GM12891 (cell line): ENCODE measurements at regions not wholly inside any gene's neighbourhood (a gene's known extent, or its start where the extent isn't known, plus 50 kb on each side); places are given as distances from the start of the nearest gene placed in this dataset.
A peak's percentile ranks its signal among the peaks of the same experiment; 100 is the strongest.

ENCODE experiments used
- DNase-seq: peaks from one replicate; pipeline ENCODE4 v3.0.0; 2011; ENCODE audit warnings: low spot score; ENCODE audit not compliant: insufficient read length
- FAIRE-seq: peaks from 2 replicates; lab custom pipeline; 2011; peaks lifted over from hg19 to GRCh38; lab: Jason Lieb, UNC
- PAX5 ChIP-seq: IDR thresholded peaks from 2 replicates; pipeline ENCODE4 v1.6.1; 2011; ENCODE audit warnings: low read length, moderate library complexity, mild to moderate bottlenecking; ENCODE audit not compliant: insufficient read depth, severe bottlenecking
- POLR2A ChIP-seq: IDR thresholded peaks from 2 replicates; pipeline ENCODE4 v1.6.1; 2011; ENCODE audit warnings: low read depth, low read length, control low read depth
- POLR2AphosphoS5 ChIP-seq: IDR thresholded peaks from 2 replicates; pipeline ENCODE4 v1.6.1; 2011; ENCODE audit warnings: low read depth, low read length, control low read depth
- POU2F2 ChIP-seq: IDR thresholded peaks from 2 replicates; pipeline ENCODE4 v1.6.1; 2011; ENCODE audit warnings: low read depth, mild to moderate bottlenecking, control low read depth, low read length, moderate library complexity
- SPI1 ChIP-seq: IDR thresholded peaks from 2 replicates; pipeline ENCODE4 v1.6.1; 2011; ENCODE audit warnings: low read depth, low read length, control low read depth
- TAF1 ChIP-seq: IDR thresholded peaks from 2 replicates; pipeline ENCODE4 v1.6.1; 2011; ENCODE audit warnings: low read depth, low read length, control low read depth

DNA sequence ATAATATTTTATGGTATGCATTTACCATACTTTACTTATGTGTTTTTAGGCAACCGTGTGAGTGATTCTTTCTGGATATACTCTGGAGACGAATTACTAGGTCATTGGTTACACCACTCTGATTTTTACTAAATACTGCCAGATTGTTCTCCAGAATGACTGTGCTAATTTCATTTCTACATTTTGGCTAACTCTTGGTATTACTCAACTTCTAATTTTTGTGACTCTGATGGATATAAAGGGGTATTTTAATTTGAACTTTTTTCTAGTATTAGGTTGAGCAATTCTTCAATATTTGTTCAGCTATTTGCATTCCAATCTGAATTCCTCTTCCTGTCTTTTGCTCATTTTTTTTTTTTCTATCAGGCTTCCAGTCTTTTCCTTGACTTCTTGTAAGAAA lies 223.6 kb downstream of the MDFIC start:
- TF ChIP-seq POLR2AphosphoS5 (no peak), SPI1 (peak; percentile 69)
- DNase-seq (no peak), FAIRE-seq (no peak)

GRCh38 chr7:115137816-115138215 lies 215.9 kb downstream of the MDFIC start:
- no peak for TF ChIP-seq PAX5
- TF ChIP-seq SPI1, result no peak
- TF ChIP-seq POU2F2, result no peak
- no peak for TF ChIP-seq TAF1
- TF ChIP-seq POLR2AphosphoS5, result no peak
- TF ChIP-seq POLR2A, result no peak
- no peak for DNase-seq
- FAIRE-seq, result peak; percentile 63

DNA sequence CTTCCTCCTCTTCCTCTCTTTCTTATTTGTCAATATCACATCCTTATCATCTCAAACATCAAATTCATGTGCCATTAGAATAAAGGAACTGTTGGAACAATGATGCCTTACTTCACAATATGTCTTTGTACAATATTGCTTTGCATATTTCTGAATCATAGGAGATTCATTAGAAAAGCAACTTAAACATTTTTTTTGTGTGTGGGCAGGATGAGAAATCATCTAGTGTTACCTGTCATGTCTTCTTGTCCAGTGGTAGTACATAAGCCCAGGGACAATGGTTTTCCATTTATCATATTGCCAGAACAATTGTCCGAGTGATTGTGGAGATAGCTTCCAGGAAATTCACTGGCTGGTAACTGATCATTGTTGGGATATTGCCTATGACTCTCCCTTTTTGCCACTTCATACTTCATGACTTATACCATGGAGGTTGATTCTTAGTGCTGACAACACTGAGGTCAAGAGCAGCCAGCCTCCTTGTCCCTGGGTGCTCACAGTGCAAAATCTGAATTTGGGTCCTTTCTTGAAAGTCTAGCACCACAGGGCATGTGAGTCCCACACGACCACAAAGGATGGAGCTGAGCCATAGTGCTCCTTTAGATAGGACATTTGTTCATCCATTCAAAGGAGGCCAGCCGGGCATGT lies 215.0 kb downstream of the MDFIC start:
- DNase-seq (no peak), FAIRE-seq (peak; percentile 55)
- TF ChIP-seq PAX5 (no peak), POLR2AphosphoS5 (no peak), TAF1 (no peak), POU2F2 (no peak), POLR2A (no peak)

DNA sequence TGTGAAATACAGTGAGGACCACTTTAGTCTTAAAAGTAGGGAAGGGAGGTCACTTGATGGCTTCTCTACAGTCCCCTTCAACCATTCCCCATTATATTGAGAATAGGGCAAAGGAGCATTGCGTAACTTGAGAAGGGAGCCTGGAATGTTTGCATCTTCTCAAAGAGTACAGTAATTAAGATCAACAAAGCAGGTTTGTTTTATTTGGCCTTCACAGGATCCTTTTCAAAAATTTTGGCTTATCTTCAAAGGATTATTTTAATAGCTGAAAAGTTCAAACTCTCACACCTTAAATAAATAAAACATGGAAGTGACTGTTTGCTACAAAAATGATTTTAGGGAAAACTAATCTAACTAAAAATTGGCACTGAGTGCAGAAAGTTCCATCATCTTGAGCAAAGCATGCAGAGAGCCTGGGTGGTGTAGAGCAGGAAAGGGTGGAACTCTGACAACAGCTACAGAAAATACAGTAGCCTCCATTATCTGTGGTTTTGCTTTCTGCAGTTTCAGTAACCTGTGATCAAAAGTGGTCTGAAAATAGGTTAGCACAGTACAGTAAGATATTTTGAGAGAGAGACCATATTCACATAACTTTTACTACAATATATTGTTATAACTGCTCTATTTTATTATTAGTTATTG lies 214.0 kb downstream of the MDFIC start:
- FAIRE-seq, result peak; percentile 55
- DNase-seq, result no peak
- TF ChIP-seq POU2F2 (no peak), SPI1 (no peak), TAF1 (no peak), PAX5 (no peak), POLR2AphosphoS5 (no peak), POLR2A (no peak)

DNA sequence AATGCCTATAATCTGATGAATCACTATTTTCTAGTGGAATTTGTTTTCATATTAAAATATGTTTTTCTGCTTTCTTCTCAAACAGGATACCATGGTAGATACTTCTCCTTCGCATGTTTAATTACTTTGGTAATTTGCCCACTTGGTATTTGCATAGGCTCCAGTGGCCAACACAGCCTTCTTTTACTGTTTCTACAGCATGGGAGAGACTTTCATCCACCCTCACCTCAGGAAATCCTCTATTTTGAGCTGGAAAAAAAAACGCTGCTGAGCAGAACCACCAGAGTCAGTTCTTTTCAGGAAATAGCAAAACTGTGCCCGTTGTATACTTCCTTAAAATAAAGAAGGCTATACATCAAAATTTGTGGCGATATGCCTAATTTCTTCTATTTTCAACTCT lies 213.3 kb downstream of the MDFIC start:
- no peak for FAIRE-seq
- TF ChIP-seq SPI1 (no peak), PAX5 (no peak), TAF1 (no peak), POLR2A (no peak), POLR2AphosphoS5 (no peak), POU2F2 (no peak)
- DNase-seq, result no peak

DNA sequence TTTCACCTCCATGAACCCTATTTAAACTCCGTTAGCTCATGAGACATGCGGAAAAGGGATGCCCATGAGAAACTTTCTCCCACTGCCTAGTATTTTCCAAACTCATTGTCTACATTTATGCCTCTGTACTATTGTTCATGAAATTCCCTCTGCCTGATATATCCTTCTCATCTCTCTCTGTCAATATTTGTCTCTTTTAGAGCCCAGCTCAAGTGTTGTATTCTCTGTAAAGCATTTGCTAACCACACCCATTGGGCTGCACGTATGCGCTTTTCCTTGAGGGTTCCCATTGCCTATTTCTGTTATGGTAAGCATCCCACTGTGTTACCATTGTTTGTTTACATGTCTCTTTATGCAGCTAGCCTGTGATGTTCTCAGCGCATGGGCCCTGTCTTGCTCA lies 211.4 kb downstream of the MDFIC start:
- TF ChIP-seq POLR2A, result no peak
- no peak for TF ChIP-seq SPI1
- no peak for TF ChIP-seq POU2F2
- no peak for TF ChIP-seq POLR2AphosphoS5
- no peak for TF ChIP-seq TAF1
- DNase-seq, result no peak
- no peak for FAIRE-seq

DNA sequence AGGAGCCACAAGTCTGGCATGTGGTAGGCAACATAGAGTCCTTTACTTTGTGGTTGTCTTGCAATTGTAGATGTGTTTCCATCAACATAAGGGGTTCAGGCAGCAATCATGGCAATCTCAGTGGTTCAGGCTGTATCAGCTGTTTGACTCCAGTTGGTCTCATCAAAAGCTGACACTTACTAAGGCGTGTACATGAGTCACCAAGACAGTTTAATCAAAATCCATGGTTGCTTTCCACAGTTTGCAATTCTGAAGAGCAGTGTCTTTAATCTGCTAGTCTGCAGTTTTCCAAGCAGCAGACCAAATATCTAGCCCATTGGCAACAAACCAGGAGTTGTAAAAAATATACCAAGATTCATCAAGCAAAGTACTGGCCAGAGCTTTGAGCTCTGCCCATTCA lies 210.2 kb downstream of the MDFIC start:
- DNase-seq, result no peak
- TF ChIP-seq POLR2A (no peak), SPI1 (no peak), POU2F2 (no peak), POLR2AphosphoS5 (no peak), PAX5 (no peak), TAF1 (no peak)
- no peak for FAIRE-seq

DNA sequence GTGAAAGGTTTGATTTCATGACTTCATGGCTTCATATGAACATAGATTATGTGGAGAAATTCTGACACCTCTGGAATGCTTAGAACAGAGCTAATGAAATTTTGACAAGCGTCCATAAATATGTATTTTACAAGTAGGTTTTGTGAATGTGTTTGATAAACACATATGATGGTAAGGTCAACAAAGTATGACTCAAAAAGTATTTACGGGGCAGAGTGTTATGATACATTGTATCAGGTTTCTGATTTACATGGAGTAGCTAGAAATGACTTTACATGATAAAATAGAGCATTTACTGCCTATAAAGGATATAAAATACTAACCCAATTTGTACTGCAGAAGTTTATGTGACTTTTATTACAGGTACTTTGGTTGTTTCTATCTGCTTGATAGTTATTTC lies 206.3 kb downstream of the MDFIC start:
- TF ChIP-seq SPI1 (no peak), POLR2A (no peak), POLR2AphosphoS5 (no peak), PAX5 (no peak), TAF1 (no peak), POU2F2 (no peak)
- FAIRE-seq (no peak), DNase-seq (no peak)

DNA sequence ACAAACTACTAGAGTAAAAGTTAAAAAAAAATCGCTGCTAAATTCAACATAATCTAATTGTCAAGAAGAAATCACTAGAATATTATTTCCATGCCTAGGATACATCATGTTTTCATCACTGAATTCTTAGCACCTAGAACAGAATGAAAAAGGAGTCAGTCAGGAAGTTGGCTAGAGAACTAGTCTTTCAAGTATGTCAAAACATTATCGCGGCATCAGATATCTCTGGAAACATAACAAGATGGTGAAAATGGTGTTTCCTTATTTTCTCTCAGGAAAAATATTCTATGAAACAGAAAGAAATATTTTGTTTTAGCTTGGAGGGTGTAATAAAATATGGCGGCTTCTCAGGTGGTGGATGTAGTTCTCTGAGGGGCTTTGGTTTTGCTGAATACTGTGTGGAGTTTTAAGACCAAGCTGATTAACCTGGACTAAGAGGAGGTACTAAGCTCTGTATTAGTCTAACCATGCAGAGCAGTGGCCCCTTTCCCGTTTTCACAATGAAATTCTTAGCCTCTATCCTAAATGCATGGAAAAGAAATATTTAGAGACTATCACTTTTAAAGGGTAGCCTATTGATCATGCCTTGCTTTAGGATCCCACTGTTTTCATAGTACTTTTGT lies 205.6 kb downstream of the MDFIC start:
- DNase-seq (no peak), FAIRE-seq (no peak)
- no peak for TF ChIP-seq SPI1
- TF ChIP-seq PAX5, result no peak
- TF ChIP-seq TAF1, result no peak
- TF ChIP-seq POLR2A, result no peak
- TF ChIP-seq POU2F2, result no peak
- TF ChIP-seq POLR2AphosphoS5, result no peak
